SK-N-SH treated with all-trans-retinoic acid at 6 μM for 48 hours (cell line): ENCODE measurements at regions not wholly inside any gene's neighbourhood (a gene's known extent, or its start where the extent isn't known, plus 50 kb on each side); places are given as distances from the start of the nearest gene placed in this dataset.

Experiments
- BACH2 ChIP-seq: fragments of 250-450 bp; sonication (Bioruptor Pico); IDR thresholded peaks from 2 replicates; pipeline ENCODE4 v1.9.0; 2021; ENCODE audit warnings: mild to moderate bottlenecking, borderline replicate concordance
- CREB5 ChIP-seq: fragments of 250-450 bp; sonication (Bioruptor Pico); IDR thresholded peaks from 2 replicates; pipeline ENCODE4 v1.5.1; 2020; ENCODE audit warnings: low read depth, mild to moderate bottlenecking, moderate library complexity
- GLIS3 ChIP-seq: fragments of 250-450 bp; sonication (Bioruptor Pico); IDR thresholded peaks from 2 replicates; pipeline ENCODE4 v1.5.0; 2020; ENCODE audit warnings: mild to moderate bottlenecking, moderate library complexity
- PATZ1 ChIP-seq: fragments of 250-450 bp; sonication (Bioruptor Pico); IDR thresholded peaks from 2 replicates; pipeline ENCODE4 v1.8.0; 2020; ENCODE audit warnings: mild to moderate bottlenecking, moderate library complexity, borderline replicate concordance
- RARB ChIP-seq: fragments of 250-450 bp; sonication (Bioruptor Pico); IDR thresholded peaks from 2 replicates; pipeline ENCODE4 v1.8.0; 2021; ENCODE audit warnings: mild to moderate bottlenecking, moderate library complexity
- TCF4 ChIP-seq: fragments of 250-450 bp; sonication (Bioruptor Pico); IDR thresholded peaks from 2 replicates; pipeline ENCODE4 v1.8.0; 2021; ENCODE audit warnings: mild to moderate bottlenecking, moderate library complexity, borderline replicate concordance
- TOX ChIP-seq: fragments of 250-450 bp; sonication (Bioruptor Pico); IDR thresholded peaks from 2 replicates; pipeline ENCODE4 v1.8.0; 2021; ENCODE audit warnings: mild to moderate bottlenecking, moderate library complexity, borderline replicate concordance
- ZFP3 ChIP-seq: fragments of 250-450 bp; sonication (Bioruptor Pico); IDR thresholded peaks from 2 replicates; pipeline ENCODE4 v1.5.0; 2020; ENCODE audit warnings: mild to moderate bottlenecking, moderate library complexity
- ZFP30 ChIP-seq: fragments of 450-650 bp; formaldehyde crosslinking; IDR thresholded peaks from 2 replicates; pipeline ENCODE4 v1.5.0; 2022; ENCODE audit warnings: mild to moderate bottlenecking, moderate library complexity

- TF ChIP-seq GLIS3 (CRISPR knock-in tag) (no peak), BACH2 (no peak), RARB (CRISPR knock-in tag) (no peak), CREB5 (no peak), PATZ1 (CRISPR knock-in tag) (no peak), TCF4 (CRISPR knock-in tag) (no peak), ZFP3 (no peak), TOX (CRISPR knock-in tag) (no peak), ZFP30 (no peak)
Measured at GRCh38 chr3:40980467-40980866, 218.8 kb upstream of the CTNNB1 start.
